SK-N-SH (cell line): ENCODE measurements at regions not wholly inside any gene's neighbourhood (a gene's known extent, or its start where the extent isn't known, plus 50 kb on each side); places are given as distances from the start of the nearest gene placed in this dataset.

Source experiments
- CTCF ChIA-PET: fragments of 300-600, 350-600 bp; formaldehyde crosslinking; extraction: SDS; loops from one replicate; lab custom pipeline; 2021; lab: Yijun Ruan, JAX
- POLR2A ChIA-PET: fragments of 350-600 bp; sonication (Branson Sonifier 250); formaldehyde crosslinking; extraction: SDS; loops from one replicate; lab custom pipeline; 2020; ENCODE audit warnings: antibody characterized with exemption, inconsistent platforms; lab: Yijun Ruan, JAX
- DNase-seq: peaks from one replicate; pipeline ENCODE4 v3.0.0; 2012
- H2AFZ ChIP-seq: fragments of 200-600 bp; sonication (generic); 2 replicates; pipeline ENCODE4 v1.8.1; 2016; ENCODE audit warnings: antibody characterized with exemption, mild to moderate bottlenecking, low read depth
- H3F3A ChIP-seq: fragments of 200-600 bp; sonication (generic); replicated peaks from 2 replicates; pipeline ENCODE3; 2016; ENCODE audit warnings: antibody characterized with exemption, mild to moderate bottlenecking; ENCODE audit not compliant: insufficient read depth
- H3K27ac ChIP-seq, 2 experiments: fragments of 200-500 bp in 1 of 2; fragments of 200-600 bp in 1 of 2; sonication (Bioruptor generic) in 1 of 2; sonication (generic), shearing (Covaris generic) in 1 of 2; 2 replicates each; pipeline versions ENCODE4 v1.5.1 to v1.6.1; 2014 to 2016; ENCODE audit warnings: low read depth in 2 of 2, inconsistent platforms in 1 of 2, low read length in 1 of 2, mild to moderate bottlenecking in 1 of 2, mixed read lengths in 1 of 2
- H3K27me3 ChIP-seq: fragments of 200-600 bp; sonication (generic), shearing (Covaris generic); 2 replicates; pipeline ENCODE4 v1.6.1; 2016; ENCODE audit warnings: mixed run types; ENCODE audit not compliant: insufficient read depth
- H3K36me3 ChIP-seq, 2 experiments: fragments of 200-500 bp in 1 of 2; fragments of 200-600 bp in 1 of 2; sonication (Bioruptor generic) in 1 of 2; sonication (generic) in 1 of 2; replicated peaks in 1 of 2; 2 replicates each; pipeline versions ENCODE3 to v1.5.1; 2014 to 2016; ENCODE audit warnings: low read length in 1 of 2, mild to moderate bottlenecking in 1 of 2; ENCODE audit not compliant: insufficient read depth in 2 of 2, control insufficient read depth in 1 of 2
- H3K4me1 ChIP-seq, 2 experiments: fragments of 200-500 bp in 1 of 2; fragments of 200-600 bp in 1 of 2; sonication (Bioruptor generic) in 1 of 2; sonication (generic), shearing (Covaris generic) in 1 of 2; 2 replicates each; pipeline versions ENCODE4 v1.5.1 to v1.6.1; 2014 to 2016; ENCODE audit warnings: low read depth in 1 of 2, low read length in 1 of 2, mixed run types in 1 of 2; ENCODE audit not compliant: insufficient read depth in 2 of 2, control insufficient read depth in 1 of 2
- H3K4me2 ChIP-seq: fragments of 200-600 bp; sonication (generic), shearing (Covaris generic); 2 replicates; pipeline ENCODE4 v1.6.1; 2017; ENCODE audit warnings: mixed run types
- H3K4me3 ChIP-seq, 2 experiments: fragments of 200-500 bp in 1 of 2; fragments of 200-600 bp in 1 of 2; sonication (Bioruptor generic) in 1 of 2; sonication (generic), shearing (Covaris generic) in 1 of 2; 2 replicates each; pipeline versions ENCODE4 v1.5.1 to v1.8.1; 2014 to 2016; ENCODE audit warnings: low read depth in 2 of 2, inconsistent platforms in 1 of 2, low read length in 1 of 2, mild to moderate bottlenecking in 1 of 2, mixed read lengths in 1 of 2, moderate library complexity in 1 of 2
- H3K79me2 ChIP-seq: fragments of 200-600 bp; sonication (generic); 2 replicates; pipeline ENCODE4 v1.8.1; 2017; ENCODE audit warnings: mild to moderate bottlenecking; ENCODE audit not compliant: insufficient read depth
- H3K9ac ChIP-seq: fragments of 200-600 bp; sonication (generic); 2 replicates; pipeline ENCODE4 v1.6.1; 2017; ENCODE audit warnings: mixed run types
- H3K9me2 ChIP-seq: fragments of 200-600 bp; sonication (generic); 2 replicates; pipeline ENCODE4 v1.6.1; 2017; ENCODE audit warnings: mixed run types
- H3K9me3 ChIP-seq: fragments of 200-600 bp; sonication (generic); 2 replicates; pipeline ENCODE4 v1.6.1; 2017; ENCODE audit warnings: mixed run types, mild to moderate bottlenecking, moderate library complexity
- H4K20me1 ChIP-seq: fragments of 200-600 bp; sonication (generic); 2 replicates; pipeline ENCODE4 v1.6.1; 2017; ENCODE audit warnings: mild to moderate bottlenecking, mixed run types; ENCODE audit not compliant: insufficient read depth
- CHD2 ChIP-seq: fragments of 150-350 bp; IDR thresholded peaks from 2 replicates; pipeline ENCODE4 v1.6.1; 2018; ENCODE audit warnings: low read length; ENCODE audit not compliant: partially characterized antibody
- EP300 ChIP-seq, 2 experiments: IDR thresholded peaks; 2 replicates each; pipeline versions ENCODE4 v1.4.0 to v1.6.1; 2012; ENCODE audit warnings: borderline replicate concordance in 1 of 2, low read depth in 1 of 2, low read length in 1 of 2
- FOSL2 ChIP-seq: IDR thresholded peaks from 2 replicates; pipeline ENCODE4 v1.4.0; 2012; ENCODE audit warnings: low read depth, mild to moderate bottlenecking, moderate library complexity, borderline replicate concordance
- FOXJ3 ChIP-seq: sonication (generic); formaldehyde crosslinking; IDR thresholded peaks from 2 replicates; pipeline ENCODE4 v1.5.1; 2020; ENCODE audit warnings: mild to moderate bottlenecking, missing genetic modification reagents
- GABPA ChIP-seq: IDR thresholded peaks from 2 replicates; pipeline ENCODE4 v1.4.0; 2012; ENCODE audit warnings: low read depth, mild to moderate bottlenecking
- GATA2 ChIP-seq: sonication (generic); formaldehyde crosslinking; IDR thresholded peaks from 2 replicates; pipeline ENCODE4 v1.5.0; 2020; ENCODE audit warnings: mild to moderate bottlenecking, missing genetic modification reagents
- JUND ChIP-seq: IDR thresholded peaks from 2 replicates; pipeline ENCODE4 v1.4.0; 2012
- MEF2A ChIP-seq: IDR thresholded peaks from 2 replicates; pipeline ENCODE4 v1.4.0; 2012; ENCODE audit warnings: low read depth, borderline replicate concordance
- MXI1 ChIP-seq: IDR thresholded peaks from 2 replicates; pipeline ENCODE4 v1.6.1; 2012; ENCODE audit warnings: mild to moderate bottlenecking, low read depth, low read length, improper control_type of control experiment
- NFIC ChIP-seq: IDR thresholded peaks from 2 replicates; pipeline ENCODE4 v1.4.0; 2012; ENCODE audit warnings: borderline replicate concordance
- POLR2AphosphoS5 ChIP-seq: IDR thresholded peaks from 2 replicates; pipeline ENCODE4 v1.6.1; 2012; ENCODE audit warnings: low read depth, low read length
- RAD21 ChIP-seq: IDR thresholded peaks from 2 replicates; pipeline ENCODE4 v1.6.1; 2012; ENCODE audit warnings: mild to moderate bottlenecking, low read length
- RXRA ChIP-seq: IDR thresholded peaks from 2 replicates; pipeline ENCODE4 v1.4.0; 2012; ENCODE audit warnings: low read depth, mild to moderate bottlenecking, borderline replicate concordance
- SIN3A ChIP-seq: IDR thresholded peaks from 2 replicates; pipeline ENCODE4 v1.6.1; 2012; ENCODE audit warnings: low read depth, mild to moderate bottlenecking, low read length, moderate library complexity, borderline replicate concordance
- SMC3 ChIP-seq: IDR thresholded peaks from 2 replicates; pipeline ENCODE4 v1.6.1; 2012; ENCODE audit warnings: low read depth, low read length, improper control_type of control experiment
- TEAD4 ChIP-seq: IDR thresholded peaks from 2 replicates; pipeline ENCODE4 v1.4.0; 2012; ENCODE audit warnings: mild to moderate bottlenecking, borderline replicate concordance; ENCODE audit not compliant: insufficient read depth
- USF2 ChIP-seq: fragments of 150-350 bp; IDR thresholded peaks from 2 replicates; pipeline ENCODE4 v1.6.1; 2017; ENCODE audit warnings: antibody characterized with exemption, low read length, low read depth, borderline replicate concordance
- YY1 ChIP-seq: IDR thresholded peaks from 2 replicates; pipeline ENCODE4 v1.4.0; 2012; ENCODE audit warnings: low read depth, mild to moderate bottlenecking
- WGBS: methylation state at CpG from one replicate; pipeline ENCODE4 v1.1.6; 2017; ENCODE audit warnings: low lambda C conversion rate; 5-methylcytosine and 5-hydroxymethylcytosine counted together

- TF ChIP-seq RAD21 (no peak), POLR2AphosphoS5 (no peak)
- TF ChIP-seq, all 33 proteins: peak for 0
These were observed 343.5 kb upstream of the SPRY2 start (continued) for GRCh38 chr13:80684217-80684991.

GRCh38 chr13:80680786-80681366 lies 339.9 kb upstream of the SPRY2 start:
- Histone ChIP-seq H3F3A (no peaks in the 10 kb centered on the region), H3K27ac (no peak overlapping the region), H3K4me3 (no peak overlapping the region), H3K9me2 (no peaks in the 10 kb centered on the region), H3K4me2 (no peak overlapping the region), H3K9ac (no peak overlapping the region), H2AFZ (no peak overlapping the region), H4K20me1 (no peaks in the 10 kb centered on the region), H3K36me3 (no peaks in the 10 kb centered on the region), H3K27me3 (no peaks in the 10 kb centered on the region), H3K9me3 (no peaks in the 10 kb centered on the region), H3K79me2 (no peaks in the 10 kb centered on the region), H3K4me1 (no peaks in the 10 kb centered on the region)
- 73% methylated on average over 1 of the region's 1 CpG for WGBS
- POLR2A ChIA-PET = no interaction called here
- CTCF ChIA-PET = no interaction called here
- no peak for DNase-seq
- TF ChIP-seq SIN3A (no peak), SMC3 (no peak), FOXJ3 (CRISPR knock-in tag) (no peak), RXRA (no peak), GATA2 (CRISPR knock-in tag) (no peak)

- Histone ChIP-seq H3K27me3 (no peaks in the 10 kb centered on the region), H3K9me3 (no peaks in the 10 kb centered on the region), H3K27ac (no peak overlapping the region), H3K36me3 (no peaks in the 10 kb centered on the region), H3K4me2 (no peak overlapping the region), H3K9ac (no peak overlapping the region), H4K20me1 (no peaks in the 10 kb centered on the region), H3F3A (no peaks in the 10 kb centered on the region), H3K4me1 (no peaks in the 10 kb centered on the region), H3K9me2 (no peaks in the 10 kb centered on the region), H3K4me3 (no peak overlapping the region), H2AFZ (no peak overlapping the region), H3K79me2 (no peaks in the 10 kb centered on the region)
- POLR2A ChIA-PET = no interaction called here
- DNase-seq = no peak
- CTCF ChIA-PET = no interaction called here
- TF ChIP-seq RAD21 (no peak), FOXJ3 (CRISPR knock-in tag) (no peak), USF2 (no peak), YY1 (no peak), NFIC (no peak), CHD2 (no peak), MEF2A (no peak), EP300 (IDR thresholded peaks at IDR 0.05; ENCODE audit: borderline replicate concordance in 1 of 2, low read depth in 1 of 2, low read length in 1 of 2) (no peak), GABPA (no peak), JUND (no peak), GATA2 (CRISPR knock-in tag) (no peak), MXI1 (no peak), TEAD4 (no peak), FOSL2 (no peak)
- 14% methylated on average over 1 of the region's 1 CpG for WGBS
These were observed 338.5 kb upstream of the SPRY2 start for GRCh38 chr13:80679423-80679822.
